GM21381 (cell line): ENCODE measurements at regions not wholly inside any gene's neighbourhood (a gene's known extent, or its start where the extent isn't known, plus 50 kb on each side); places are given as distances from the start of the nearest gene placed in this dataset.

Experiments
- ATAC-seq: cut with Tn5 transposase; IDR thresholded peaks from one replicate; pipeline ENCODE4 v1.9.1; 2021; ENCODE audit warnings: mild to moderate bottlenecking, moderate library complexity; ENCODE audit not compliant: unreplicated experiment

DNA sequence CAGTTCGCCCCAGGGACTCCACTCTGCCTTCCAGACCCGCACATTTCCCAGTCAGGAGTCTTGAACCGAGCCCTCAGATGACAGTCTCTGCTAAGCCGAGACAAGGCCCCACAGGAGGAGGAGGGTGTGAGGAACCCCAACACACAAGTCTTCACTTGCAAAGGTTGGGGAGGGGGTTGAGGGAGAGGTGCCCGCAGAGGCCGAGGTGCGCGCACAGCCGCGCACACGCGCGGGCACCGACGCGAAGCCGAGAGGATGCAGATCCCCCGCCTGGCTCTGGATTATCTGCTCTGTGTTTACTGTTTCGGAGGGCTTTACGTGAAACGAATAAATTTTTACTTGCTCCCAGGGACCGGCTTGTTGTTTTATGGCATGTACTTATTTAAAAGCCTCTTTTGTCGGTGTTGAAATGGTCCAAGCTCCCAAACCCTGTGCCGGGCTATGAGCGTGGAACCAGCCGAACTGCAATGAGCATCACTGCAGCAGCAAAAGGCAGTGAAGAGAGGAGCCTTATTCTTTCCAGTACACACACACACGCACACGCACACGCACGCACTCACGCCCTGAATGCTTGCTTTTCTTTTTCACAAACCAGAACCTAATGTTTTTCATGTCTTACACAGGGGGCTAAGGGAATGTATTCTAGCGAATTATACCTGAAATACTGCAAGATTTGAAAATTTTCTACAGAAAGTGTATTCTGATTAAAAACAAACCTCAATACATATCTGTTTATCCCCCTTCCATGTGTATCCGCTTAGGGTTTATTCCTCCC, 297.7 kb downstream of the PARP8 start:
- no peak for ATAC-seq

DNA sequence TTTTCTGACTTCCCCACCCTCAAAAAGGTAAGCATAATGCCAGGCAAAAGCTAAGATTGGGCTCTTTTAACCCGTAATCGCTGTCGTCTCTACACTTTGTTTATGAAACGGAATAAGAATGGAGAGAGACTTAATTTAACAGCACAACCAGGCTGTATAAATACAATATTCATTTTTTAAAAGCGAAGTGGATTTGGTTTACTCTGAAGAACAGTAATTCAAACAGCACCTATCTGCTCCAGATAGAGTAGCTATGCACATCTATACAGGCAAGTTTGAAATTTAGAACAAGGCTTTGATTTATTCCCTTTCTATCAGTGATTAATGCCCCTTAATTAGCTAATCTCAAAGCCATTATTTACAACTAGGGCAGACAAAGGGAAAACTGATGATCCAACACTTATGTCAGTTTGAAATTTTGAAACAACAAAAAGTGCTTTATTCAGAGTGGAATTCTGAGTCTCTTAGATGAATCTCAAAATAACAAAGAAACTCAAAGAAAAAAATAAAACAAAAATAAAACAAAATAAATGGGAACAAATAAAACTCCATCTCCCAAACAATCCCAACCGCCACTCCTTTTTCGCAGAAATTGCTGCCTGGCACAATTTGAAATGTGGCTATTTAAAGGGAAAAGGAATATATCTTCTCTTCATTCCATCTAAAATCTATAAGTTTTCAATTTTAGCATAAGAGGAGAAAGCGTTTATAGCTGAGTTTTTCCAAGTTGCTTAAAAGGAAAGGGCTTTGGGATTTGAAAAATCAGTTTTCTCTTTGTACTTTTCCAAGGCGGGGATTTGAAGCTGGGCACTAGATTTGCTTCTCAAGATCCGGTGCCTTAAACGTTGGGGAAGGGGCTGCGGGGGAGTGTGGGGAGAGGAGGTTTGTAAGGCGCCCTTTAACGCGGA, 298.6 kb downstream of the PARP8 start:
- ATAC-seq = no peak

DNA sequence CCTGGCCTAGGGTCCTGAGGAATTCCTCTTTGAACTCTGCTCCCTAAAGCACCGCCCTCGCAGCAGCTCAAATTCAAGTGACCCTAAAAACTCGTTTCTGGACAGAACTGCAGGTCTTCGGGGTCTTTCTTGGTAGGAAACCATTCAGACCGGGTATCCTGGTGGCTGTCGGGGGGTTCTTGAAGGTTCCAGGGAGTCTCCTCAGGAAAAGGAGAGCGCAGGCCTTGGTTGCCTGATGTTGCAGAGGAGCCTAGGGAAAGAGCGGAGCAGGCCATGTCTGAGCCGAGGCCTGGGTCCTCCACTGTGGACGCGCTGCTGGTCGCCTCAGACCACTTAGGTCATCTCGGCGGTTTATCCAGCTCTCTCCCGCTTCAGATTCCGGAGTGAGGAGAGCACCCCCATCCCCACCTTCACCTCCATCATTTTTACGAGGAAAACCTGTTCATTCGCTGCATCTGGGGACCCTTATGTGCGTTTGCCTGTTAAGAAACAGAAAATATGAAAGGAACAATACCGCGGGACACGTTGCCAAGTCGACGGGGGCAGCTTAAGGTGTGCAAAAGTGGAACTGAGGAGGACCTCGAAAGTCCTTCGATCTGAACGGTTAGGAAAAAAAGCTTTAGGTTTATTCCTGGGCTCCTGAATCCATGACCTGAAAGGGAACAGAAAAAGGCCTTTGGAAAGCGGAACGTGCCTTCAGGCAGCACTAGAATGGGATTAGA, 299.4 kb downstream of the PARP8 start:
- ATAC-seq = no peak

DNA sequence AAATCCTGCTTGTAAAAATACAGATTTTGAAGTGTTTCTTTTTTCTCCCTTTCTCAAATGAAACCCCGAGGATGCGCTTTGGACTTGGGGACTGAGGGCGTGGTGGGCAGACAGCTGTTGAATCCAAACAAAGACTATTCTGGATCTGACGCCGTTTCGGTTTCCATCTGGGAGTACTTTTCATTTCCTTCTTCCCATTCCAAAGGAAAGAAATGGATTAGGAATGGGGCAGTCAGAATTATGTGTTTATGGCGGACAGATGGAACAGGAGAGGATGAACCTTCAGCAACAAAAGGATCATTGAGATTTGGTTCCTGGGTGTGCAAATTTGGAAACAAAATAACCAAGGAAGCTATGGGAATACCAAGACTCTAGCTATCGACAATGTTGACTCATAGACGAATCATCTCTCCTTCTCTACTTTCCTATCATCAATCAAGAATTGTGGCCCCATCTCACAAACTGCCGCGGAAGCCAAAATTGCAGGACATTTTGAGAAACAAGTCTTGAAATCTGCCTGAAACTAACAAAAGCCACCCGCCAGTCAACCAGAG, 300.6 kb downstream of the PARP8 start:
- ATAC-seq = no peak

DNA sequence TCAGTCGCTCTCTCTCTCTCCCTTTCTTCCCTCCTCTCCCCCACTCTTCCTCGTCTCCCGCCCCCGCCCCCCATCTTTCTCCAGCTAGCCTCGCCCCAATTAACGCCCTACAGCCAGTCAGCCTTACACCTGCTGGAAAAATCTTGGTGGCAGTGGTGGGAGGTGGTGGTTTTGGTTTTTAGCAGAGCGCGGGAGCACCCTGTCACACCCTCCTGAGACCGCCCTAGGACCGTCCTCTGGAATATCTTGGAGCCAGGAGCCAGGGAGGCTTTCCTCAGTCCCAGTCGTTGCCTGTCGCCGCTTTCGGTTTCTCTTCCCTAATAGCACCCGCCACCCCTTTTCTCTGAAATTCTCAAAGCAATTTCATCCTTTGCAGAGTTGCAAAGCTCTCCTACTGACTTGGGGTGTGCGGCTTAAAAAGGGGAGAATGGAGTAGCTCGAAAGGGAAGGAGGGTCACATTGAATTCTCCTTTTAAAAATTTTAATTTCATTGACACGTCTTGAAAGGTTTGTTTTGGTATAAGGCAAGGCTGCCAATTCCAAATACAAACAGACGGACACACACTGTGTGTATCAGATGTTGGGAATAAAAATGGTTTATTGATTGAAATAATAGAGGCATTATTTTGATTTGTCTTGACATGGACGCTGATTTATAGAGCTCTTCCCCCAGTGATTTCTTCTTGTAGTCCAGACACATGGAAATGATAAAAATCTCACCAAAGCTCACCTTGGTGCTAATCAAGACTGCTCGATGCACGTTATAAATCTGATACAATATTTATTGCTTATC, 301.3 kb downstream of the PARP8 start:
- ATAC-seq = no peak

DNA sequence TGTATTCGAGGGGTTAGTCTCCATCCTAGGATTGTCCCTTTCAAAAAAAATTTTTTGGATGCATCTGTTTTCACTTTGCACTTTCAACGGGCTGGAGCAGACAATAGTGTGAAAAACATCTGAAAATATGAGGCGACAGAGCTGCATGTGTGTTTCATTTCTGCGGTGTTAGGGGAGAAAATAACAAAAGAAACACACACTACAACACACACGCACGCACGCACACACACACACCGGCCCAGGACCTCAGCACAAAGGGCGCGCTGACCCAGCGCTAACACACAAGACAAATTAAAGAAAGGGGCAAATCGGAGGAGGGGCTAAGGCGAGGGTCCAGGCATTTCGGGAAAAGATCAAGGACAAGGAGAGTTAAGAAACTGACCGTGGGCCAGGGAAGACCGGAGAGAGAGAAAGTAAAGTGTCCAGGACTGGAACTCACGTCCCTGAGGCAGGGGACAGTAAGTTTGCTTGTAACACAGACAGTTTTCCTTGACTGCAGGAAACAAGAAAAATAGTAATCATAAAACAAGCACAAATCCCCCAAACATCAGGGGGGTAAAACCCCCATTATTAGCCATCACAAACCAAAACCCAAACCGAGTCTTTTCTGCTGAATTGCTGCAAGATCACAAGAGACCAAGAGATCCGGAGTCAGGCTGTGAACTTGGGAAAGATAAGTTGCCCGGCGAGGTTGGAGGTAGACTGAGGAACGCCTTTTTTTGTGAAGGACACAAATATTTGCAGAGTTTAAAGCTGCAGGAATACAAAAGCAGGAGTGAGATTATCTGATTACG, 302.1 kb downstream of the PARP8 start:
- ATAC-seq = no peak

DNA sequence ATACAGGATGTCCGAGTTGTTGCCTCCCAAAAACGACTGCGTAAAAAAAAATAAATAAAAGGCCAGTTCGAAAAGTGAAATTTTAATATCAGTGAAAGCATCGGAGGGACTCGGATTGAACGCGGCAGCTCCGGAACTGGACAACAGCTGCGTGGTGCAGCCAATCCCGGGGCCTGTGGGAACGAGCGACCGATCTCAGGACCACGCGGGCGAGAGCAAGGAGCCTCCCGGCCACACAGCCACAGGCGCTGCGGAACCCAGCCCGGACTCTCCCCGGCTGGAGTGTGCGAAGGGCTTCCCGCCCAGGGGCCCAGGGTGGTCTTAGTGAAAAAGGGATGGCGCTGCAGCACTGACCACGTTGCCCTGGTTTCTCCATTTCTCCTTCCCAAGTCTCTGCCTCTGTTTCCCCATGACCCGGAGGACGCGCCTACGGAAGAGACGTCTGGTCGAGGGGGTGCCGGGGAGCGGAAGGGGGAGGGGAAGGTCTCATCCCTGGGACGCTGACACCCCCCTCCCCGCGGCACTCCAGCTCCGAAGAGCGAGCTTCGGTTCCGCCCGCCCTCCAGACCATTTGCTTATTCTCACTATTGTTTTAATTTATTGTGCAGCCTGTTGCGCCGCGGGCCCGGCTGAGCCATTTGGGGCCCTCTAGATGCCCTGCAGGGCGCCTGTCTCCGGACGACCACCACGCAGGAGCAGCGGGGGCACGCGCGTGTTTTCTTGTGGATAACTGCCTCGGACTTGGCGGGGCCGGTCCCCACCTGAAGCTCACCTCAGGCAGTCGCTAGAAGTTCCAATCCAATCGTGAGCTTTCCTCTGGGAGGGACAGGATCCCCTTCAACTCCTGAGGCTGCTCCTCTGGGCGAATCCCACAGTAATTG, 303.0 kb downstream of the PARP8 start:
- no peak for ATAC-seq

DNA sequence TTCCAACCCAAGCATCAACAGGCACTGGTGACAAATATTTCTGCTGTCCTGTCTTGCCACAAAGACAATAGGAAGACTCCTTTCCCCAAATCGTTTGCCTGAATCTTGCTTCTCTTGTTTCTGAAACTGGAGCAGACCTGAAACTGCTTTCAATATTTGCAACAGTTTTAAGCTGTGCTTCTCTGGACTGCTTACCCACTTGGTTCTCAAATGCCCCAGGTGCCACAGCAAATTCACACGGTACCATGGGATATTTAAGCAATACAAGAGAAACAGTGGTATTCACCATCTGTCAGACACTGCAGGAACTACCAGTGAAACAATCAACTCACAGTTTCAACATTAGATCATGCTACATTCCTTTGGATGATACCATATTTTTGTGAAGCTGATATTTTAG, 309.4 kb downstream of the PARP8 start:
- ATAC-seq = no peak

DNA sequence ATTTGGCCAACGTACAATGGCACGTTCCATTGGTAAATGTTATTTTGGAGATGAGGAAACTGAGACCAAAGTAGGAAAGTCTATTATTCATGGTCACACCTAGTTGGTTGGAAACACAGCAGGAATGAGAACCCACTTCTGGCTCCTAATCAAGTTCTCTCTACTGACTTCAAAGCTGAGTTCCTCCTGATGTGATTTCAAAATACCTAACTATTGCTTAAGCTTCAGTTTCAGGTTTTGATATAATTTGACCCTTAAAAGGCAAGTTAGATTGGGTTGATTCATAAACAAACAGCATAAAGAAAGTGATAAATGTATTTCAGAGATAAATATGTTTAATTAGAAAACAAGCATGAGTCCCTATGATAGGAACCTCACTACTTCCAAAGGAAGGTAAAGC, 312.5 kb downstream of the PARP8 start:
- ATAC-seq = no peak

DNA sequence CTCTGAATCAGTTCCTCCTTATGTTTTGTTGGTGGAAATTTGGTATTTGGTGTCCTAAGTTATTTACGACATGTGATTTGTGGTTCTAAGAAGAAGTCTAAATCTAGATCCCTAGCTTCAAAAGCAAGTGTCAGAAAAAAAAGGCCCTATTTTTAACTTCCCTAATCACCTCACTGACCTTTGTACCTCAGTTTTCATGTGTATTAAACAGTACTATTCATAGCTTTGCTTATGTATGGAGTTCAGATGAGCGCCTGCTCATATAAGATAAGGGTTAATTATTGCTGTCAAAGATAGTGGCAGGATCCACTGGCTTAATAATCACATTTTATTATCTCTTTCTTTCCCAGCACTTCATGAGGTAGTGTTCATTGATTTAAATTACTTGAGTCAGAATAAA, 318.2 kb downstream of the PARP8 start:
- ATAC-seq = no peak

DNA sequence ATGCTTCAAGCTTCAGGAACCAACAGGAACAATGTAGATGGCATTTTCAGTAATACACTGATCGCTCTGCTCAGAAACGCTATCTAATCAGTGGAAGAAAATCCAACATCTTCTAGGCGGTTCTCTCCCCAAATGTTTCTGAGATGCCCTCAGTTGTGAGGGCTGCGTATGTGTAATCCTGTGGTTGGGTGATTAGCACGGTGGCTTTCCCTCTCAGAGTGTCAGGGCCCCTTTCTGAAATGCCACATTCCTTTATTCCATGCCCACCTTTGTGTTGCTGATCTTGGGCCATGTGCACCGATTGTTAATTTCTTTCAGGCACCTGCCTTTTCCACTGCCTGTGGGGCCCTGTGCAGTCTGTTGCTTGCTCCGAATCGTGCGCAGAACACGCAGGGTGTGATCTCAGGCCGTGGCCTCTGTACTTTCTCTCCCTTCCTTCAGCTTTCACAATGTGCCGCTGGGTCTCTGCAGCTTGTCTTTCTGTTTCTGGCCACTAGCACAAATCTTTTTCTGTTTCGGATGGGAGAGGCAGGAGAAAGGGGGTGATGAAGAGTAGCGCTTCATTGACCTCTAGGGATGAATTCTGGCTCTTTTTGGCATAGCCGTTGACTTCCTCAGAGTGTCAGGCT, 324.0 kb downstream of the PARP8 start:
- no peak for ATAC-seq

DNA sequence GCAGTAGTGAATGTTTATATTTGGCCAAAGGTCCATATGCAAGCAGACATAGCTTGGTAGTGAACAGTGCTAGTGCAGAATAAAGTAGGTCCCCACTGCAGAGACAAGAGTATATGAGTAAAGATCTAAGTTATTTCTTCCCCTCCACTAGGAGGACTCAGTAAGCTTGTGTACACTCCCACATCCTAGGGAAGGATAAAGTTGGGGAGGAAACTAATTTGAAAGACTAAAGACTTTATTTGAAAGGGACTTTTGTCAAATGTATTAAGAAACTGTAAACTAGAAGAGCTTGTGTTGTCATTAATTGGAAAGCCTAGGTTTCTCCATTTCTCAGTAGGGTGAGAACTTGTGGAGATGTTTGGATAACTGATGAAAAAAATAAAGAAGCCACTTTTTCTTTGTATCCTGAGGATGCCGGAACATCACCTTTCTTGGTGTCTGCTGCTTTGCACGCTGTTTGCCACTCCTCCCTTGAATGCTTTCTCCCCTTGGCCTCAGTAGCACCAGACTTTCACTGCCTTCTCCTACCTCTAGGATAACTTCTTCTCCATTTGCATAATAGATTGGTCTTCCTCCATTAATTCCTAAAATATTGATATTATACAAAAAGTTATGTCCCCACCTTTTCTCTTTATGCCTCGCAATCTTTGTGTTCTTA, 329.0 kb downstream of the PARP8 start:
- ATAC-seq = no peak

DNA sequence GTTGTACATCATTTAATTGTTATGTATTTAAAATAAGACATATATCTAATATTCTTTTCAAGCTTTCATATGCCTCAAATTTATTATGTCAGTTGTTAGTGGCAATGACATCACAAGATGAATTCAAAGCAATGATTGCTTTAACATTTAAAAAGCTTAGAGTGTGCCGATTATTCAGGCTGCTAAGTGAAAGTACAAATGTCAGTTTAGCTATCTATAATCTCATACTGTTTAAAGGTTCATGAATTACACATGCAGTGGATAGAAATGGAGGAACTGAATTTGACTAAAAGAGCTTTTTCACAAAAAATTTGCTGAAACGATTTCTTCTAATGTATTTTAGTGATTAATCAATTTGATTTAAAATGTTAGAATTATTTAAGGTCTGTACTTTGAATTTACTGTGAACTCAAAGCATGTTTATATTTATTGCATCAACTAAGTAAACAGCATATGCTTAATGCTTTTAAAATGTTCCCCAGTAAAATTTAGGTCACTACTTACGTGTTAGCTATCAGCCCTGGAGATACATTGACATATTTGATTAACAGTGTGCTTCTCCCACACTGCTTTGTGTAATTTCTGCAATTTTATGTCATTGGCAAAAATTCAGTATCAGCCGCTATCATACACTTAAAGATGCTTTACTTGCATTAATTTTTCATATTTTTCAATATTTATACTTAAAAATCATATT, 334.9 kb downstream of the PARP8 start:
- no peak for ATAC-seq

DNA sequence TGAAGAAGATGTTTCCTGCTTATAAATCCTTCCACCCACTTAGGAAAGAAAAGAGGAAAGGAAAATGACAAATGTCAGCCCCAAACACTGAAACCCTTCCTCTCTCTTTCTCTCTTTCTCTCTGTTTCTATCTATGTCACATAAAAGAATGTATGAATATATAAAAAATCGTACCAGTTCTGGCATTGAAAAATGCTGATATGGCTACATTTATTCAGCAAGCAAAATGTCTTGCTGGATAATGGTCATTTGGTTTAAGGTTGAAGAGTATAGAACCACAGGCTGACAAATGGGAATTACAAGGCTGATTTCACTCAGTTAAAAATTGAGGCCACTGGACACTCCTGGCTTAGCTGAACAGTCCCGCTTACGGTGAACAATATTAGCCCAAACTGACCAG, 335.9 kb downstream of the PARP8 start:
- no peak for ATAC-seq

DNA sequence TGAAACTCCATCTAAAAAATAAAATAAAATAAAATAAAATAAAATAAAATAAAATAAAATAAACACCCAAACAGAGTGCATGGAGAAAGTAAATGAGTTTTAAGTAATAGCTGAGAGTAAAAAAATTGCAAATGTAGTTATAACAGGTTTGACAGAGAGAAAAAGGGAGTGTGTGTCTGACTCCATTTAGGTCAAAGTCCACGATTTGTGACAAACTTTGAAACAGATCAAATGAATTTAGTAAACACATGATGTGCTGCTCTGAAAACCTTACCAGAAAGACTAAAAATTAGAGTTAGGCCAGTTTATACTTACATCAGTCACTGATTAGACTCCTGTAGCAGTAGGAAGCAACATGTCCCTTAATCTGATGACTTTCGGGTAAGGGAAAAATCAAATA, 346.6 kb downstream of the PARP8 start:
- no peak for ATAC-seq

DNA sequence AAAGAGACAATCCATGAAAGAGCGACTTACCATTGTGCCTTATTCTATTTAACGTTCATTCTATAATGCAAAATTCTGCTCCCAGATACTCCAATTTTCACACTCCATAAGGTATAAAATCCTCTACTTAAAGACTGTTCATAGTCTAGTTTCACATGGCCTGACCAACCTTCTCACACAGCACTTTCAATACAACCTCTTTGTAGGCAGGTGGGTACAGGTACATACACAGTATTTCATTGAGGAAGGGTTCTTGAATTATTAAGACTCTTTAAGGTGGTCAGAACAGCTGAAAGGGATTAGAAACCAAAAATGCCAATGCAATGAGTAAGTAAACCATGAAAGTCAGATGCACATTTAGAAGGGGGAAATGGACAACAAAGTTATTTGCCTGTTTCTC, 352.0 kb downstream of the PARP8 start:
- no peak for ATAC-seq

DNA sequence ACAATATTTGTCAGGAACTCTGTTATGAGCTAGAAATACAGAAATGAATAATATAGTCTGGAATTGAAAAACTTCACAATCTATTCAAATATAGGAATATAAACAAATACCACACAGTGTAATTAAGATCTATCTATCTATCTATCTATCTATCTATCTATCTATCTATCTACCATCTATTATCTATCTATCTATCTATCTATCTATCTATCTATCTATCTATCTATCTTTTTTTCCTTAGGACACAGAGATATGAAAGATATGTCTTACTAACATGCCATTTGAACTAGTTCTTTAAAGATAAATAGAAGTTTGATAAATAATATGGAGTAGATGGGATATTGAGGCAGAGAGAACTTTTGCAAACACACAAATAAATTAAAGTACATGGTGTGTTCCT, 357.8 kb downstream of the PARP8 start:
- ATAC-seq = no peak
